Heart left ventricle (tissue), 16 donors: ENCODE measurements at regions not wholly inside any gene's neighbourhood (a gene's known extent, or its start where the extent isn't known, plus 50 kb on each side); places are given as distances from the start of the nearest gene placed in this dataset.
A peak's percentile ranks its signal among the peaks of the same experiment; 100 is the strongest.

Experiments
- ATAC-seq, 4 donors: fragments of 200-7000 bp; cut with Tn5 transposase; one replicate each; pipeline ENCODE4 v1.9.1; 2020 to 2022; ENCODE audit warnings: moderate library complexity in 4 of 4, mild to moderate bottlenecking in 3 of 4, moderate number of reproducible peaks in 1 of 4
- DNase-seq, 5 donors: peaks; one replicate each; pipeline ENCODE4 v3.0.0-alpha.2; 2020
- H3K27ac ChIP-seq, 12 donors: fragments of 200-600 bp; sonication (generic) in 4 of 12; one replicate each; pipeline versions ENCODE4 v1.5.0 to v1.8.0; 2016 to 2022; ENCODE audit warnings: mild to moderate bottlenecking in 2 of 12
- H3K27me3 ChIP-seq, 9 donors: fragments of 200-600 bp; sonication (generic) in 2 of 9; one replicate each; pipeline versions ENCODE4 v1.5.1 to v1.8.0; 2016 to 2022; ENCODE audit warnings: mild to moderate bottlenecking in 3 of 9
- H3K36me3 ChIP-seq, 9 donors: fragments of 200-600 bp; sonication (generic) in 2 of 9; one replicate each; pipeline versions ENCODE4 v1.5.0 to v1.8.0; 2018 to 2022; ENCODE audit warnings: mild to moderate bottlenecking in 2 of 9
- H3K4me1 ChIP-seq, 12 donors: fragments of 200-600 bp; sonication (generic) in 4 of 12; one replicate each; pipeline versions ENCODE4 v1.5.0 to v1.8.0; 2016 to 2022; ENCODE audit warnings: mild to moderate bottlenecking in 3 of 12
- H3K4me3 ChIP-seq, 12 donors: fragments of 200-600 bp; sonication (generic) in 4 of 12; one replicate each; pipeline versions ENCODE4 v1.5.0 to v1.8.0; 2017 to 2022; ENCODE audit warnings: mild to moderate bottlenecking in 9 of 12, moderate library complexity in 4 of 12
- H3K9me3 ChIP-seq, 12 donors: fragments of 200-600 bp; sonication (generic) in 4 of 12; one replicate each; pipeline versions ENCODE4 v1.5.0 to v1.8.0; 2016 to 2022; ENCODE audit warnings: mild to moderate bottlenecking in 1 of 12
- CTCF ChIP-seq, 12 donors: fragments of 200-600 bp; sonication (generic) in 4 of 12; IDR thresholded peaks; one replicate each; pipeline versions ENCODE4 v1.5.0 to v1.8.0; 2018 to 2022; ENCODE audit warnings: antibody characterized with exemption in 12 of 12, mild to moderate bottlenecking in 5 of 12
- POLR2A ChIP-seq, 2 donors: fragments of 450-650 bp; IDR thresholded peaks; one replicate each; pipeline ENCODE4 v1.6.1; 2017; ENCODE audit warnings: antibody characterized with exemption in 2 of 2, mild to moderate bottlenecking in 2 of 2, moderate library complexity in 2 of 2
- WGBS, 4 donors: extraction: QIAGEN DNeasy Blood & Tissue Kit in 2 of 4; methylation state at CpG; one replicate each; pipeline versions ENCODE4 v1.1.5 to v1.1.7; 2013 to 2018; 5-methylcytosine and 5-hydroxymethylcytosine counted together
- intact Hi-C, 10 donors: fragments of 100-400 bp; cut with DNase I; formaldehyde crosslinking; loops; one replicate each; pipeline versions ENCODE4 v1.11.1 to v1.14.2; 2022
- donor health status: ischemic (EF 13 %, LVEDD 7.1; RV severe dilation, severe dysfunction).
- donor health status: healthy with polysubstance abuse.
- donor health status: DM: no; HTN: yes; CAD: no.
- donor health status: DM: no; HTN: no; CAD: no.
- donor health status: ischemic (EF 25% LVEDD 6.9; RV normal size, moderate dysfunction).
- donor health status: ischemic (EF 25% LVEDD 5.7; RV mildly dilated, moderate dysfunction).
- donor health status: healthy.
- donor health status: DM: yes; HTN: yes; CAD: no.
- donor health status: ischemic (EF 35%, LVEDD 5.7; RV mildly dilated, moderate dysfunction).
- donor health status: nonischemic (EF 11% LVEDD 7.7; RV severe dilation, severe dysfunction).
- donor health status: DM: yes; HTN: yes; CAD: no.
- donor health status: PGD.
- donor health status: ischemic (EF 29% LVEDD 5.4; RV normal size, mild dysfunction).
- donor health status: nonischemic (EF 23%, LVEDD 6.1; RV moderate dilation, normal function).

GRCh38 chr4:138832563-138832962, 183.0 kb upstream of the NOCT start:
- intact Hi-C loops, result loop anchor here in 1 of 10 donors (10.0 kb wide), 1 partner anchor 82 kb away; no protein-coding TSS in a partner anchor
- no peak for ATAC-seq
- no peak for DNase-seq
- Histone ChIP-seq H3K9me3 (no peaks in the 10 kb centered on the region), H3K4me1 (peaks cover 0 to 9% (median 0%) of the 10 kb centered on the region in 12 donors), H3K4me3 (no peak overlapping the region), H3K27ac (no peak overlapping the region), H3K27me3 (no peaks in the 10 kb centered on the region), H3K36me3 (no peaks in the 10 kb centered on the region)
- WGBS, 4 donors, result 93 to 100% (median 98%) methylated on average over 1 of the region's 1 CpG
- no peak for TF ChIP-seq CTCF (IDR thresholded peaks at IDR 0.05)

- no peak for DNase-seq
- Histone ChIP-seq H3K9me3 (no peaks in the 10 kb centered on the region), H3K27ac (no peak overlapping the region), H3K36me3 (no peaks in the 10 kb centered on the region), H3K27me3 (no peaks in the 10 kb centered on the region), H3K4me1 (peaks cover 0 to 9% (median 0%) of the 10 kb centered on the region in 12 donors), H3K4me3 (no peak overlapping the region)
- ATAC-seq, result no peak
- WGBS, 4 donors, result 76 to 91% (median 81%) methylated on average over 2 of the region's 2 CpGs
- intact Hi-C loops, result loop anchor here in 1 of 10 donors (10.0 kb wide), 1 partner anchor 83 kb away; no protein-coding TSS in a partner anchor
- TF ChIP-seq CTCF (IDR thresholded peaks at IDR 0.05) (no peak), POLR2A (IDR thresholded peaks at IDR 0.05) (no peak)
Measured at GRCh38 chr4:138831948-138832347, 183.6 kb upstream of the NOCT start.

- TF ChIP-seq CTCF (IDR thresholded peaks at IDR 0.05), result no peak
- TF ChIP-seq POLR2A (IDR thresholded peaks at IDR 0.05), result no peak
- WGBS, 4 donors, result 58 to 75% (median 68%) methylated on average over 1 of the region's 1 CpG
- ATAC-seq (peak in 3 of 4 donors; percentile 65 to 71 (median 68)), DNase-seq (peak in 1 of 5 donors; percentile 43)
- intact Hi-C loops, result no loop called here
- no peaks in the 10 kb centered on the region for H3K4me1 ChIP-seq
- H3K4me3 ChIP-seq, result no peak overlapping the region
- no peaks in the 10 kb centered on the region for H3K36me3 ChIP-seq
- H3K9me3 ChIP-seq, result no peaks in the 10 kb centered on the region
- H3K27ac ChIP-seq, result no peak overlapping the region
- H3K27me3 ChIP-seq, result no peaks in the 10 kb centered on the region
Measured at GRCh38 chr4:138828926-138829325, 186.7 kb upstream of the NOCT start.

- H3K4me1 ChIP-seq, result no peaks in the 10 kb centered on the region
- H3K27ac ChIP-seq, result no peak overlapping the region
- intact Hi-C loops, result no loop called here
- no peaks in the 10 kb centered on the region for H3K9me3 ChIP-seq
- no peak for TF ChIP-seq POLR2A (IDR thresholded peaks at IDR 0.05)
- no peak for TF ChIP-seq CTCF (IDR thresholded peaks at IDR 0.05)
- no peaks in the 10 kb centered on the region for H3K36me3 ChIP-seq
- WGBS, 4 donors, result 40 to 51% (median 43%) methylated on average over 2 of the region's 2 CpGs
- DNase-seq (no peak), ATAC-seq (no peak)
- no peaks in the 10 kb centered on the region for H3K27me3 ChIP-seq
- H3K4me3 ChIP-seq, result no peak overlapping the region
Measured at GRCh38 chr4:138826754-138827153, 188.8 kb upstream of the NOCT start.
